GM12892 (cell line): ENCODE measurements at regions not wholly inside any gene's neighbourhood (a gene's known extent, or its start where the extent isn't known, plus 50 kb on each side); places are given as distances from the start of the nearest gene placed in this dataset.

Experiments
- POLR2A ChIP-seq: IDR thresholded peaks from 2 replicates; pipeline ENCODE4 v1.6.1; 2011; ENCODE audit warnings: low read depth, low read length, control low read depth
- POLR2AphosphoS5 ChIP-seq: IDR thresholded peaks from 2 replicates; pipeline ENCODE4 v1.6.1; 2011; ENCODE audit warnings: low read depth, low read length, control low read depth
- TAF1 ChIP-seq: IDR thresholded peaks from 2 replicates; pipeline ENCODE4 v1.6.1; 2011; ENCODE audit warnings: low read depth, mild to moderate bottlenecking, control low read depth, low read length, borderline replicate concordance

DNA sequence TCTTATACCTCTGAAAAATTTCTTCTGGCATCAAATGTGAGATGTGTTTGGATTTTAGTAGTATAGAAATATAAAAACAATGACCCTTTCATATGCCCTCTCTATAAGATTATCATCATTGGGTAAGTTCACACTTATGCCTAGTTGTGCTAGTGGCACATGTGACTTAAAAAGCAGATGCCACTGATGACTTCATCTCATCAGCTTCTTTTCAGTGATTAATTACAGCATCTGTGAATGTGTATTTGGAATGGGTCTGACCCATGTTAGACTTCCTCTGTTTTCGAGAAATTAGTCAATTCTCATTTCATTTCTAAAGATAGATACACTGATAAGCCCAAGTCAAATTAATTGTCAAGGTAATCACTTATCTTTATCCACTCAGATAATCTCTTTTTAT lies 698.7 kb downstream of the GABRG1 start:
- TF ChIP-seq POLR2A (no peak), POLR2AphosphoS5 (no peak), TAF1 (no peak)
